ENCODE measurements at regions not wholly inside any gene's neighbourhood (a gene's known extent, or its start where the extent isn't known, plus 50 kb on each side); places are given as distances from the start of the nearest gene placed in this dataset.

DNA sequence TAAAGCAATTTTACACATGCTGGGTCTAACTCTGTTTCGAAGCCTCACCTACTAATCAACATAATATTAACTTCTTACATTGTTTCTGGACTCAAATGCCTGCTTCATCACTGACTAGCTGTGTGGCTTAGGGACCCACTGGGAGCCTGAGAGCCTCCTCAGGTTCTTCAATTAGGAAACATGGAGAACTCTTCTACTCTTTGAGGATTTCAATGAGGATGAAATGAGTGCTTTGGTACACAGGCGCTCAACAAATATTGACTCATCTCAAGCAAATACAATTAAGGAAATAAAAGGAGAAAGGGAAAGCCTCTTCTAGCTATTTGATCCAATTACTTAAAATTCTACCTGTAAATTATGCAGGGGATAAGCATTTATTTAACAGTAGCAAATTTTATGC, 84.4 kb upstream of the JAK1 start:
- Mint-ChIP-seq H3K27me3 (ENCODE audit: insufficient read depth) (peaks cover 26% of the 10 kb centered on the region), H3K9me3 (no peaks in the 10 kb centered on the region), H3K4me1 (ENCODE audit: low read depth) (no peaks in the 10 kb centered on the region), H3K36me3 (ENCODE audit: low read depth) (no peaks in the 10 kb centered on the region), H3K27ac (no peak overlapping the region), H3K4me3 (no peak overlapping the region)
- DNase-seq = no peak
- no peak for TF ChIP-seq CTCF (IDR thresholded peaks at IDR 0.05)

GRCh38 chr1:65054481-65054880, 88.1 kb upstream of the JAK1 start:
- no peaks in the 10 kb centered on the region for H3K36me3 Mint-ChIP-seq (ENCODE audit: low read depth)
- peaks cover 21% of the 10 kb centered on the region for H3K27me3 Mint-ChIP-seq (ENCODE audit: insufficient read depth)
- DNase-seq = no peak
- no peak for TF ChIP-seq CTCF (IDR thresholded peaks at IDR 0.05)
- H3K4me1 Mint-ChIP-seq (ENCODE audit: low read depth) = no peaks in the 10 kb centered on the region
- H3K27ac Mint-ChIP-seq = no peak overlapping the region
- no peak overlapping the region for H3K4me3 Mint-ChIP-seq
- H3K9me3 Mint-ChIP-seq = no peaks in the 10 kb centered on the region

DNA sequence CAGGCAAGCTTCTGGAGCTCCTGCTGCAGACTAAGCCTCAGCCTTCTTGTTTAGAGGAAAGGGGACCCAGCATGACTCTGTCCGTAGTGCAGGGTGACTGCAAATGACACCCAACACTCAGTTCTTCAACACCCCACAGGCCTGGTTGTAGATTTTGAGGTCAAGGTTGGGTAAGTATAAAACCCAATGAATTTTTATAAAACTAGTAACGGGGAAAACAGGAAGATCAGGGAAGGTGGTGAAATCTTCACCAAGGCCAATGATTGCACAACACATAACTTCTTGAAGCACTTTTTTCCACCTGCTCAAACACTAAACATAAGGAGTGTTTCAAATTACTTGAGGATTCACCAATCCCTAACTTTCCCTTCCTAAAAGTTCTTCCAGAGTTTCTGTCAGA, 89.4 kb upstream of the JAK1 start:
- no peaks in the 10 kb centered on the region for H3K9me3 Mint-ChIP-seq
- H3K36me3 Mint-ChIP-seq (ENCODE audit: low read depth) = no peaks in the 10 kb centered on the region
- H3K27ac Mint-ChIP-seq = no peak overlapping the region
- peaks cover 9% of the 10 kb centered on the region; the same call in 1 of the 2 replicates for H3K27me3 Mint-ChIP-seq (ENCODE audit: insufficient read depth)
- no peaks in the 10 kb centered on the region for H3K4me1 Mint-ChIP-seq (ENCODE audit: low read depth)
- no peak overlapping the region for H3K4me3 Mint-ChIP-seq
- TF ChIP-seq CTCF (IDR thresholded peaks at IDR 0.05) = no peak
- DNase-seq = no peak

DNA sequence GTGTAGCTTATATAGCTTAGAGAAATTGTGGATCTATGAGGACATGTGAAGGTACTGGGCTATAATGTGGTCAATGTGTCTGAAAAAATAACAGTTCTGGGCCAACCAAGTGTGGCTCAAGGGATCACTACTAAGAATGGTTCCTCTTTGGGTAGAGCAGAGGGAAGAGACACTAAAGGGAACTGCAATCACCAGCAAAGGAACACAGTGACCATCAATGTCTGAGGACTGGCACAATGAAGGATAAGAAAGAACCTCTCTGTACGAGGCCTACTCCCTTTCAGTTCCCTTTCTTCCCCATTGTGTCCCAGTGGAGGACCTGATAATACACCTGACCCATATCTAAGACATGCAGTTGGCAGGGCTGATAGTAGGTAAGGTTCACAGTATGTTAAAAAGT, 89.9 kb upstream of the JAK1 start:
- Mint-ChIP-seq H3K4me1 (ENCODE audit: low read depth) (no peaks in the 10 kb centered on the region), H3K9me3 (no peaks in the 10 kb centered on the region), H3K4me3 (no peak overlapping the region), H3K27ac (no peak overlapping the region), H3K36me3 (ENCODE audit: low read depth) (no peaks in the 10 kb centered on the region), H3K27me3 (ENCODE audit: insufficient read depth) (peaks cover 9% of the 10 kb centered on the region; the same call in 1 of the 2 replicates)
- no peak for TF ChIP-seq CTCF (IDR thresholded peaks at IDR 0.05)
- no peak for DNase-seq

DNA sequence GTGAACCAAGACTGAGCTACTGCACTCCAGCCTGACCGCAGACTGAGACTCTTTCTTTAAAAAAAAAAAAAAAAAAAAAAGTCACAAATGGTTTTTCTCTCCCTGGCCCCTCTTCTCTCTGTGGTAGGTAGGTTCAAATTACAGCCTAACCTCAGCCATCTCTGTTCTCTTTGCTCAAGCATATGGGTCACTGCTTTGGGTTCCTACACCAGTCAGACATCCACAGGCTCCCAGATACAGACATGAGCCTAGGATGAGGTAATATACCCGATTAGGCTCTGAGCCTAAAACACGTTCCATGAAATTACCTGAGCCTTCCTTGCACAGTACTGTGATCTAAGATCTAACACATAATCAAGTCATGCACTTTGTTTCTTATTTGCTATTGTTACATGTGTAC, 90.5 kb upstream of the JAK1 start:
- no peak overlapping the region for H3K27ac Mint-ChIP-seq
- no peaks in the 10 kb centered on the region for H3K36me3 Mint-ChIP-seq (ENCODE audit: low read depth)
- no peak for TF ChIP-seq CTCF (IDR thresholded peaks at IDR 0.05)

DNA sequence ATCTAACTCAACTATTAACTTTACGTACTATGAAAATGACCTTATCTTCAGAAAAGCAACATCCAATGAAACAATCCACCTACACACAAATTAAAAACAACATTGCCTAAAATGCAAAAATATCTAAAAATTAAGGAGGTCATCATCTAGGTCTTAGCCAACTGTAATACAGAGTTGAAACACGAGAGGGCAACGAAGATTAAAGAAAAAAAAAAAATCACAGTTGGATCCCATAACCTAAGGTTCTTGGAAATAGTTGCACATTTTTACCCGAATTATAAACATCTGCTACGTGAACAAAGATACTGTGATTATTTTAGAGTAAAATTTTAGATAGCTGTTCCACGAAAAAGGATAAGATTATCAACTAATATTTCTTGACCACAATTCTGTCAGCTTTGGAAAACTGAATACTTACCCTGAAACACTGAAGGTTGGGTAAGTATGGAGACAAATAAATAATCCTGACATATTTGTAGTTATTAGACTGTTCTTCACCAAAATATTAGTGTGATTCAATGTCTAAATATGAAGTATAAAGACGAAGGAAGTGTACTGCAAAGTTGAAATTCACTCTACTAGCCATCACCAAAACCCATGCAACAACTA, 88.0 kb upstream of the AK4 start:
- peak; percentile 4 for DNase-seq
- TF ChIP-seq CTCF (IDR thresholded peaks at IDR 0.05) = peak; percentile 85
- Mint-ChIP-seq H3K9me3 (no peaks in the 10 kb centered on the region), H3K4me3 (no peak overlapping the region), H3K4me1 (ENCODE audit: low read depth) (no peaks in the 10 kb centered on the region; the same call in 1 of the 2 replicates), H3K27me3 (ENCODE audit: insufficient read depth) (peaks cover 8% of the 10 kb centered on the region), H3K27ac (no peak overlapping the region), H3K36me3 (ENCODE audit: low read depth) (no peaks in the 10 kb centered on the region)

More for the DNA sequence above, 90.5 kb upstream of the JAK1 start:
- DNase-seq = no peak
- Mint-ChIP-seq H3K4me1 (ENCODE audit: low read depth) (no peaks in the 10 kb centered on the region), H3K27me3 (ENCODE audit: insufficient read depth) (peaks cover 9% of the 10 kb centered on the region; the same call in 1 of the 2 replicates), H3K4me3 (no peak overlapping the region), H3K9me3 (no peaks in the 10 kb centered on the region)
